H1 (cell line): ENCODE measurements at regions not wholly inside any gene's neighbourhood (a gene's known extent, or its start where the extent isn't known, plus 50 kb on each side); places are given as distances from the start of the nearest gene placed in this dataset.

Source experiments
- CTCF ChIA-PET: fragments of 300-600 bp; sonication (Branson Sonifier 250); formaldehyde crosslinking; loops from one replicate; lab custom pipeline; 2021; ENCODE audit not compliant: partially characterized antibody; lab: Charles Lee
- POLR2A ChIA-PET: fragments of 300-600 bp; sonication (Branson Sonifier 250); formaldehyde crosslinking; loops from one replicate; lab custom pipeline; 2021; ENCODE audit warnings: inconsistent platforms; ENCODE audit not compliant: partially characterized antibody; lab: Charles Lee
- DNase-seq, 2 experiments: peaks; one replicate each; pipeline versions ENCODE4 v3.0.0 to v3.0.0-alpha.2; 2010 to 2022; ENCODE audit warnings: low spot score in 2 of 2, low read depth in 1 of 2, mixed read lengths in 1 of 2
- FAIRE-seq: peaks from 2 replicates; lab custom pipeline; 2011; peaks lifted over from hg19 to GRCh38; lab: Jason Lieb, UNC
- H2AFZ ChIP-seq: 2 replicates; pipeline ENCODE4 v1.8.1; 2012; ENCODE audit warnings: low read length, inconsistent platforms
- H2AK5ac ChIP-seq: 2 replicates; pipeline ENCODE4 v1.6.1; 2013; ENCODE audit warnings: low read depth, low read length
- H2BK120ac ChIP-seq: replicated peaks from 2 replicates; pipeline ENCODE3; 2013; ENCODE audit warnings: low read depth, low read length, inconsistent platforms
- H2BK12ac ChIP-seq: 2 replicates; pipeline ENCODE4 v1.6.1; 2013; ENCODE audit warnings: low read depth, low read length
- H2BK15ac ChIP-seq: 2 replicates; pipeline ENCODE4 v1.6.1; 2013; ENCODE audit warnings: low read length
- H2BK20ac ChIP-seq: 2 replicates; pipeline ENCODE4 v1.6.1; 2013; ENCODE audit warnings: low read length
- H2BK5ac ChIP-seq: 2 replicates; pipeline ENCODE4 v1.6.1; 2013; ENCODE audit warnings: low read depth, low read length
- H3K14ac ChIP-seq: 2 replicates; pipeline ENCODE4 v1.6.1; 2013; ENCODE audit warnings: inconsistent platforms; ENCODE audit not compliant: insufficient read length
- H3K18ac ChIP-seq: 2 replicates; pipeline ENCODE4 v1.6.1; 2013; ENCODE audit warnings: low read length; ENCODE audit errors: extremely low read depth
- H3K23ac ChIP-seq: 2 replicates; pipeline ENCODE4 v1.6.1; 2013; ENCODE audit warnings: inconsistent platforms; ENCODE audit not compliant: insufficient read length
- H3K23me2 ChIP-seq: 2 replicates; pipeline ENCODE4 v1.6.1; 2013; ENCODE audit warnings: low read depth, low read length
- H3K27ac ChIP-seq: 2 replicates; pipeline ENCODE4 v1.6.1; 2011; ENCODE audit warnings: low read depth, low read length, inconsistent platforms
- H3K27me3 ChIP-seq, 4 experiments: replicated peaks in 1 of 4; 1 replicate in 1 of 4; 2 replicates in 3 of 4; pipeline versions ENCODE4 v1.6.1 to v1.8.1; 2011 to 2013; ENCODE audit warnings: low read length in 3 of 4, mild to moderate bottlenecking in 3 of 4, inconsistent platforms in 2 of 4, mixed read lengths in 2 of 4, moderate library complexity in 1 of 4; ENCODE audit not compliant: control insufficient read depth in 3 of 4, insufficient read depth in 3 of 4; ENCODE audit errors: extremely low read depth in 1 of 4
- H3K36me3 ChIP-seq, 4 experiments: 2 replicates each; pipeline versions ENCODE4 v1.6.1 to v1.8.1; 2011 to 2013; ENCODE audit warnings: mild to moderate bottlenecking in 4 of 4, low read length in 3 of 4, moderate library complexity in 2 of 4, control low read depth in 1 of 4, inconsistent platforms in 1 of 4; ENCODE audit not compliant: insufficient read depth in 4 of 4, control insufficient read depth in 2 of 4
- H3K4ac ChIP-seq: replicated peaks from 2 replicates; pipeline ENCODE3; 2013; ENCODE audit warnings: low read length, low read depth, mixed read lengths, inconsistent platforms; ENCODE audit not compliant: insufficient read length
- H3K4me1 ChIP-seq, 4 experiments: replicated peaks in 1 of 4; 1 replicate in 1 of 4; 2 replicates in 3 of 4; pipeline versions ENCODE4 v1.6.1 to v1.8.1; 2011 to 2013; ENCODE audit warnings: low read length in 3 of 4, inconsistent platforms in 2 of 4, mixed read lengths in 1 of 4; ENCODE audit not compliant: insufficient read depth in 4 of 4, control insufficient read depth in 3 of 4
- H3K4me2 ChIP-seq, 2 experiments: 2 replicates each; pipeline versions ENCODE4 v1.6.1 to v1.8.1; 2011 to 2013; ENCODE audit warnings: low read depth in 2 of 2, low read length in 2 of 2, control low read depth in 1 of 2, inconsistent platforms in 1 of 2, mild to moderate bottlenecking in 1 of 2; ENCODE audit not compliant: insufficient read depth in 1 of 2
- H3K4me3 ChIP-seq, 4 experiments: fragments of 200-600, 300-600 bp in 1 of 4; sonication (generic), shearing (Covaris generic), sonication (Bioruptor Twin) in 1 of 4; 2 replicates each; pipeline versions ENCODE4 v1.5.1 to v1.8.1; 2011 to 2016; ENCODE audit warnings: low read length in 4 of 4, low read depth in 3 of 4, control low read depth in 2 of 4, inconsistent platforms in 2 of 4, mild to moderate bottlenecking in 2 of 4, mixed read lengths in 1 of 4, moderate library complexity in 1 of 4; ENCODE audit not compliant: insufficient read depth in 2 of 4; ENCODE audit errors: extremely low read depth in 1 of 4
- H3K56ac ChIP-seq: replicated peaks from 2 replicates; pipeline ENCODE3; 2013; ENCODE audit warnings: low read depth, mild to moderate bottlenecking, mixed read lengths, low read length, inconsistent platforms; ENCODE audit not compliant: insufficient read length
- H3K79me1 ChIP-seq: 2 replicates; pipeline ENCODE4 v1.6.1; 2013; ENCODE audit warnings: low read depth, low read length, control low read depth
- H3K79me2 ChIP-seq, 2 experiments: 2 replicates each; pipeline versions ENCODE4 v1.6.1 to v1.8.1; 2012 to 2013; ENCODE audit warnings: low read length in 2 of 2, mild to moderate bottlenecking in 2 of 2, inconsistent platforms in 1 of 2; ENCODE audit not compliant: insufficient read depth in 2 of 2, control insufficient read depth in 1 of 2
- H3K9ac ChIP-seq, 4 experiments: replicated peaks in 1 of 4; 1 replicate in 1 of 4; 2 replicates in 3 of 4; pipeline versions ENCODE4 v1.6.1 to v1.8.1; 2011 to 2013; ENCODE audit warnings: low read depth in 3 of 4, low read length in 3 of 4, control low read depth in 2 of 4, mild to moderate bottlenecking in 2 of 4, moderate library complexity in 2 of 4, inconsistent platforms in 1 of 4; ENCODE audit errors: extremely low read depth in 1 of 4
- H3K9me3 ChIP-seq, 2 experiments: 2 replicates each; pipeline versions ENCODE4 v1.6.1 to v1.8.1; 2012 to 2013; ENCODE audit warnings: mild to moderate bottlenecking in 2 of 2, moderate library complexity in 2 of 2, control low read depth in 1 of 2, inconsistent platforms in 1 of 2, low read depth in 1 of 2, low read length in 1 of 2, mixed read lengths in 1 of 2; ENCODE audit not compliant: insufficient read depth in 2 of 2
- H4K20me1 ChIP-seq, 2 experiments: replicated peaks in 1 of 2; 2 replicates each; pipeline versions ENCODE3 to v1.8.1; 2011 to 2013; ENCODE audit warnings: inconsistent platforms in 2 of 2, low read length in 2 of 2, mild to moderate bottlenecking in 1 of 2; ENCODE audit not compliant: insufficient read depth in 2 of 2, control insufficient read depth in 1 of 2
- H4K5ac ChIP-seq: 2 replicates; pipeline ENCODE4 v1.6.1; 2013; ENCODE audit warnings: low read length, low read depth, mixed read lengths, inconsistent platforms; ENCODE audit not compliant: insufficient read length
- H4K8ac ChIP-seq: 2 replicates; pipeline ENCODE4 v1.8.0; 2013; ENCODE audit warnings: mild to moderate bottlenecking, moderate library complexity, low read length, inconsistent platforms; ENCODE audit not compliant: insufficient read depth; ENCODE audit errors: extremely low read depth
- H4K91ac ChIP-seq: replicated peaks from 2 replicates; pipeline ENCODE3; 2013; ENCODE audit warnings: low read length, mixed read lengths, inconsistent platforms; ENCODE audit not compliant: insufficient read length
- CEBPB ChIP-seq: IDR thresholded peaks from 2 replicates; pipeline ENCODE4 v1.6.1; 2012; ENCODE audit warnings: low read depth, low read length
- CHD2 ChIP-seq: IDR thresholded peaks from 2 replicates; pipeline ENCODE4 v1.6.1; 2012; ENCODE audit warnings: low read length, improper control_type of control experiment
- CTBP2 ChIP-seq: IDR thresholded peaks from 2 replicates; pipeline ENCODE4 v1.7.0; 2011; ENCODE audit warnings: borderline replicate concordance, mild to moderate bottlenecking, moderate library complexity, mixed read lengths, low read length; ENCODE audit not compliant: insufficient read depth, insufficient read length
- FOSL1 ChIP-seq: IDR thresholded peaks from 2 replicates; pipeline ENCODE4 v1.6.1; 2011; ENCODE audit warnings: mild to moderate bottlenecking, low read depth, low read length, moderate library complexity; ENCODE audit not compliant: insufficient read depth
- GTF2F1 ChIP-seq: IDR thresholded peaks from 2 replicates; pipeline ENCODE4 v1.6.1; 2012; ENCODE audit warnings: low read depth, low read length, improper control_type of control experiment, borderline replicate concordance
- JUN ChIP-seq: IDR thresholded peaks from 2 replicates; pipeline ENCODE4 v1.6.1; 2011; ENCODE audit warnings: low read depth, mild to moderate bottlenecking, improper control_type of control experiment, low read length
- KDM4A ChIP-seq: IDR thresholded peaks from one replicate; pipeline ENCODE4 v1.7.1; 2012; ENCODE audit warnings: low read depth, mild to moderate bottlenecking, moderate library complexity, low read length, inconsistent platforms; ENCODE audit not compliant: severe bottlenecking
- KDM5A ChIP-seq: fragments of 200-600 bp; IDR thresholded peaks from 2 replicates; pipeline ENCODE4 v1.7.1; 2012; ENCODE audit warnings: mild to moderate bottlenecking, low read length, inconsistent platforms, mixed read lengths
- RBBP5 ChIP-seq: IDR thresholded peaks from 2 replicates; pipeline ENCODE4 v1.7.1; 2012; ENCODE audit warnings: low read depth, mild to moderate bottlenecking, inconsistent platforms, low read length, moderate library complexity, borderline replicate concordance
- RFX5 ChIP-seq: IDR thresholded peaks from 2 replicates; pipeline ENCODE4 v1.6.1; 2011; ENCODE audit warnings: low read depth, low read length, improper control_type of control experiment, borderline replicate concordance
- SAP30 ChIP-seq: fragments of 300-600 bp; sonication (generic); IDR thresholded peaks from 2 replicates; pipeline ENCODE4 v1.7.1; 2012; ENCODE audit warnings: low read length, moderate library complexity, mild to moderate bottlenecking, inconsistent platforms; ENCODE audit not compliant: insufficient read depth, insufficient replicate concordance
- SRF ChIP-seq: IDR thresholded peaks from 2 replicates; pipeline ENCODE4 v1.6.1; 2011; ENCODE audit warnings: mild to moderate bottlenecking, low read depth, low read length, moderate library complexity
- TAF7 ChIP-seq: optimal IDR thresholded peaks from 2 replicates; pipeline ENCODE3; 2011; ENCODE audit warnings: low read depth, mild to moderate bottlenecking, inconsistent platforms, low read length, moderate library complexity, borderline replicate concordance
- YY1 ChIP-seq: IDR thresholded peaks from 2 replicates; pipeline ENCODE4 v1.6.1; 2011; ENCODE audit warnings: low read depth, mild to moderate bottlenecking, low read length
- WGBS, 2 experiments: shearing (Covaris generic) in 1 of 2; methylation state at CpG; one replicate each; pipeline versions ENCODE4 v1.1.6 to v1.1.7; 2013 to 2015; ENCODE audit warnings: low lambda C conversion rate in 2 of 2, mixed read lengths in 2 of 2, inconsistent platforms in 1 of 2, low coverage in 1 of 2, missing lambda C conversion rate in 1 of 2; ENCODE audit not compliant: insufficient replicate concordance in 2 of 2, insufficient coverage in 1 of 2, insufficient read length in 1 of 2; ENCODE audit errors: extremely low coverage in 1 of 2, missing lambda C conversion rate in 1 of 2; 5-methylcytosine and 5-hydroxymethylcytosine counted together
- TF ChIP-seq, protein P1 (sequence below): IDR thresholded peaks from 2 replicates; pipeline ENCODE4 v1.6.1; 2012; ENCODE audit warnings: inconsistent platforms

- no peak overlapping the region for H2BK120ac ChIP-seq
- H3K18ac ChIP-seq: no peak overlapping the region
- H3K4me3 ChIP-seq: no peak overlapping the region
- no peak overlapping the region for H2BK5ac ChIP-seq
- FAIRE-seq: no peak
- H4K8ac ChIP-seq: no peak overlapping the region
- no peak overlapping the region for H2BK12ac ChIP-seq
- no peaks in the 10 kb centered on the region for H3K23me2 ChIP-seq
- CTCF ChIA-PET: interaction anchor here (0.6 kb wide), 1 partner anchor 29 kb away, joined by 3 read pairs; no protein-coding TSS in a partner anchor
- H3K27me3 ChIP-seq: no peaks in the 10 kb centered on the region
- 0 out of 2 replicates have a peak overlapping the region, but pooled peaks have one; percentile 24 for H2AFZ ChIP-seq
- no peaks in the 10 kb centered on the region for H3K79me2 ChIP-seq
- WGBS, 2 experiments: 90% methylated on average over 3 of the region's 3 CpGs; no CpG with 5 or more reads in 1 of the 2 experiments
- H4K91ac ChIP-seq: no peak overlapping the region
- no peaks in the 10 kb centered on the region for H3K36me3 ChIP-seq
- no peak overlapping the region for H4K5ac ChIP-seq
- no peak for DNase-seq
- H2BK15ac ChIP-seq: no peak overlapping the region
- H3K9ac ChIP-seq: no peak overlapping the region
- no peak overlapping the region for H3K56ac ChIP-seq
- no peak overlapping the region for H3K27ac ChIP-seq
- no peaks in the 10 kb centered on the region for H4K20me1 ChIP-seq
- no peak overlapping the region for H2BK20ac ChIP-seq
- POLR2A ChIA-PET: no interaction called here
- TF ChIP-seq, protein P1, sequence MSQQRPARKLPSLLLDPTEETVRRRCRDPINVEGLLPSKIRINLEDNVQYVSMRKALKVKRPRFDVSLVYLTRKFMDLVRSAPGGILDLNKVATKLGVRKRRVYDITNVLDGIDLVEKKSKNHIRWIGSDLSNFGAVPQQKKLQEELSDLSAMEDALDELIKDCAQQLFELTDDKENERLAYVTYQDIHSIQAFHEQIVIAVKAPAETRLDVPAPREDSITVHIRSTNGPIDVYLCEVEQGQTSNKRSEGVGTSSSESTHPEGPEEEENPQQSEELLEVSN: no peak
- TF ChIP-seq RBBP5: no peak
- TF ChIP-seq CTBP2: no peak
- no peak for TF ChIP-seq FOSL1
- no peak for TF ChIP-seq TAF7
- TF ChIP-seq KDM4A: no peak
- no peak for TF ChIP-seq CEBPB
- TF ChIP-seq KDM5A: no peak
- TF ChIP-seq SRF: no peak
- no peak for TF ChIP-seq SAP30
- no peak for TF ChIP-seq RFX5
- TF ChIP-seq GTF2F1: no peak
- no peak for TF ChIP-seq CHD2
- TF ChIP-seq YY1: no peak
- no peak for TF ChIP-seq JUN
- H3K4me1 ChIP-seq: no peaks in the 10 kb centered on the region
- H3K23ac ChIP-seq: no peak overlapping the region
- no peaks in the 10 kb centered on the region for H3K79me1 ChIP-seq
- no peak overlapping the region for H3K4me2 ChIP-seq
- H2AK5ac ChIP-seq: no peak overlapping the region
- H3K4ac ChIP-seq: no peak overlapping the region
- no peaks in the 10 kb centered on the region for H3K9me3 ChIP-seq
- H3K14ac ChIP-seq: no peak overlapping the region
These were observed 397.0 kb upstream of the ARRDC4 start for GRCh38 chr15:97563516-97563915.
